Fibroblast of lung (primary cell): ENCODE measurements at regions not wholly inside any gene's neighbourhood (a gene's known extent, or its start where the extent isn't known, plus 50 kb on each side); places are given as distances from the start of the nearest gene placed in this dataset.
A peak's percentile ranks its signal among the peaks of the same experiment; 100 is the strongest.

Experiments
- DNase-seq, 2 donors: peaks; one replicate each; pipeline versions ENCODE4 v3.0.0 to v3.0.0-alpha.2; 2010; ENCODE audit warnings: low read depth in 2 of 2
- H2AFZ ChIP-seq: 2 replicates; pipeline ENCODE4 v1.5.1; 2012; ENCODE audit warnings: low read length, control low read depth, inconsistent platforms
- H3K27ac ChIP-seq: 2 replicates; pipeline ENCODE4 v1.5.1; 2011; ENCODE audit warnings: low read length, control low read depth; ENCODE audit not compliant: insufficient read depth
- H3K27me3 ChIP-seq: 2 replicates; pipeline ENCODE4 v1.5.1; 2011; ENCODE audit warnings: mild to moderate bottlenecking, low read length; ENCODE audit not compliant: control insufficient read depth, insufficient read depth
- H3K36me3 ChIP-seq: 2 replicates; pipeline ENCODE4 v1.5.1; 2011; ENCODE audit warnings: low read length; ENCODE audit not compliant: control insufficient read depth, insufficient read depth
- H3K4me1 ChIP-seq: 2 replicates; pipeline ENCODE4 v1.5.1; 2011; ENCODE audit warnings: low read length; ENCODE audit not compliant: control insufficient read depth, insufficient read depth; ENCODE audit errors: extremely low read depth
- H3K4me2 ChIP-seq: 2 replicates; pipeline ENCODE4 v1.5.1; 2011; ENCODE audit warnings: low read length, control low read depth; ENCODE audit not compliant: insufficient read depth; ENCODE audit errors: extremely low read depth
- H3K4me3 ChIP-seq, 4 experiments: fragments of 200-600 bp in 1 of 4; sonication (generic) in 1 of 4; replicated peaks in 1 of 4; 2 replicates each; pipeline ENCODE4 v1.5.1; 2011 to 2016; ENCODE audit warnings: low read length in 4 of 4, low read depth in 3 of 4, mild to moderate bottlenecking in 3 of 4, control low read depth in 2 of 4, inconsistent platforms in 1 of 4, mixed read lengths in 1 of 4; ENCODE audit not compliant: insufficient read depth in 1 of 4; ENCODE audit errors: control extremely low read depth in 1 of 4
- H3K79me2 ChIP-seq: 2 replicates; pipeline ENCODE4 v1.5.1; 2012; ENCODE audit warnings: mild to moderate bottlenecking, low read length, inconsistent platforms; ENCODE audit not compliant: control insufficient read depth, insufficient read depth
- H3K9ac ChIP-seq: 2 replicates; pipeline ENCODE4 v1.5.1; 2011; ENCODE audit warnings: mild to moderate bottlenecking, low read length, control low read depth; ENCODE audit not compliant: insufficient read depth
- H3K9me3 ChIP-seq: 2 replicates; pipeline ENCODE4 v1.5.1; 2012; ENCODE audit warnings: low read depth, low read length; ENCODE audit not compliant: control insufficient read depth, insufficient read depth
- H4K20me1 ChIP-seq: 2 replicates; pipeline ENCODE4 v1.5.1; 2011; ENCODE audit warnings: low read length; ENCODE audit not compliant: control insufficient read depth, insufficient read depth; ENCODE audit errors: extremely low read depth
- EZH2 ChIP-seq: IDR thresholded peaks from 2 replicates; pipeline ENCODE4 v1.5.1; 2012; ENCODE audit warnings: low read length, control low read depth, mild to moderate bottlenecking; ENCODE audit errors: missing control alignments
- TF ChIP-seq, protein P1 (sequence below), 2 donors: IDR thresholded peaks in 1 of 2; conservative IDR thresholded peaks in 1 of 2; 1 replicate in 1 of 2; 2 replicates in 1 of 2; pipeline ENCODE4 v1.5.1; 2011 to 2012; ENCODE audit warnings: low read length in 2 of 2, control low read depth in 1 of 2, inconsistent platforms in 1 of 2, low read depth in 1 of 2, mild to moderate bottlenecking in 1 of 2

DNA sequence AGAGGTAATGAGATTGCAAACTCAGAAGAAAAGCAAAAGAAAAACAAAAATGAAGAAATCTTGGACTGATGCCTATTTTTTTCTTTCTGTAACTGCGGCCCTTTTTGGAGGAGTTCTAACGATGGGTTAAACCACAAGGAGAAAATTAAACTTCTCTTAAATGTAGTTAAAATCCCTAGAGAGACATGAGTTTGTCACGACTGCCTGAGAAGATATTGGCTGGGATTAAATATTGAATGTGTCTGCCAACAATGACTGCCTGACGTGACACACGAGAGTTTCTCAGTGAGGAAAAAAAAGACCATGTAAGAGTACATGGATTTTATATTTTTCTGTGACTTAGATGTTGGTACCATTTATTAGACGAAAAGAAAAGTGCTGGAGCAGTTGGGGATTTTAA lies 1013.4 kb downstream of the PCDH9 start:
- Histone ChIP-seq H3K9ac (no peak overlapping the region), H4K20me1 (no peaks in the 10 kb centered on the region), H2AFZ (no peak overlapping the region), H3K4me3 (no peak overlapping the region), H3K9me3 (no peaks in the 10 kb centered on the region), H3K4me2 (no peak overlapping the region), H3K27me3 (no peaks in the 10 kb centered on the region), H3K27ac (no peak overlapping the region), H3K79me2 (no peaks in the 10 kb centered on the region), H3K4me1 (no peaks in the 10 kb centered on the region), H3K36me3 (no peaks in the 10 kb centered on the region)
- DNase-seq = peak in 1 of 2 donors; percentile 24
- TF ChIP-seq, protein P1, sequence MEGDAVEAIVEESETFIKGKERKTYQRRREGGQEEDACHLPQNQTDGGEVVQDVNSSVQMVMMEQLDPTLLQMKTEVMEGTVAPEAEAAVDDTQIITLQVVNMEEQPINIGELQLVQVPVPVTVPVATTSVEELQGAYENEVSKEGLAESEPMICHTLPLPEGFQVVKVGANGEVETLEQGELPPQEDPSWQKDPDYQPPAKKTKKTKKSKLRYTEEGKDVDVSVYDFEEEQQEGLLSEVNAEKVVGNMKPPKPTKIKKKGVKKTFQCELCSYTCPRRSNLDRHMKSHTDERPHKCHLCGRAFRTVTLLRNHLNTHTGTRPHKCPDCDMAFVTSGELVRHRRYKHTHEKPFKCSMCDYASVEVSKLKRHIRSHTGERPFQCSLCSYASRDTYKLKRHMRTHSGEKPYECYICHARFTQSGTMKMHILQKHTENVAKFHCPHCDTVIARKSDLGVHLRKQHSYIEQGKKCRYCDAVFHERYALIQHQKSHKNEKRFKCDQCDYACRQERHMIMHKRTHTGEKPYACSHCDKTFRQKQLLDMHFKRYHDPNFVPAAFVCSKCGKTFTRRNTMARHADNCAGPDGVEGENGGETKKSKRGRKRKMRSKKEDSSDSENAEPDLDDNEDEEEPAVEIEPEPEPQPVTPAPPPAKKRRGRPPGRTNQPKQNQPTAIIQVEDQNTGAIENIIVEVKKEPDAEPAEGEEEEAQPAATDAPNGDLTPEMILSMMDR (conservative IDR thresholded peaks at IDR 0.05 in 1 of 2, IDR thresholded peaks at IDR 0.05 in 1 of 2; ENCODE audit: low read depth in 1 of 2, low read length in 2 of 2) = no peak
- no peak for TF ChIP-seq EZH2

DNA sequence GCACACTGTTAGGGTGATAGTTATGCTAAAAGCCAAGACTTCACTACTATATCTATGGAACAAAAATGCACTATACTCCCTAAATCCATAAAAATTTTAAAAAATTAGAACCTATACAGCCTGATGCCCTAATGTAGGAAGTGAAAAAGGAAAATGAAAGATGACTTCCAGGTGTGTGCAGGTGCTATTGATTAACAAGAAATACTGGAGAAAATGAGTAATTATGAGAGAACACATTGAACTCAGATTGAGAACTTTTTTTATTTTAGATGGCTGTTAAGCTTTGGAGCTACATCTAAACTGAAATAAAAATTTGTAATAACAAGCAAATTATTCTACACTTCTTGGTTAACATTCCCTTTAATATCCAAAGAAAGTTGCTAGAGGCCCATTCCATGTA lies 1015.7 kb downstream of the PCDH9 start:
- Histone ChIP-seq H3K4me3 (no peak overlapping the region), H3K27ac (no peak overlapping the region), H3K79me2 (no peaks in the 10 kb centered on the region), H3K9ac (no peak overlapping the region), H3K4me2 (no peak overlapping the region), H3K4me1 (no peaks in the 10 kb centered on the region), H3K27me3 (no peaks in the 10 kb centered on the region), H2AFZ (no peak overlapping the region), H3K9me3 (no peaks in the 10 kb centered on the region), H4K20me1 (no peaks in the 10 kb centered on the region), H3K36me3 (no peaks in the 10 kb centered on the region)
- DNase-seq = no peak
- TF ChIP-seq, protein P1 (conservative IDR thresholded peaks at IDR 0.05 in 1 of 2, IDR thresholded peaks at IDR 0.05 in 1 of 2; ENCODE audit: low read depth in 1 of 2, low read length in 2 of 2) = no peak
- no peak for TF ChIP-seq EZH2

DNA sequence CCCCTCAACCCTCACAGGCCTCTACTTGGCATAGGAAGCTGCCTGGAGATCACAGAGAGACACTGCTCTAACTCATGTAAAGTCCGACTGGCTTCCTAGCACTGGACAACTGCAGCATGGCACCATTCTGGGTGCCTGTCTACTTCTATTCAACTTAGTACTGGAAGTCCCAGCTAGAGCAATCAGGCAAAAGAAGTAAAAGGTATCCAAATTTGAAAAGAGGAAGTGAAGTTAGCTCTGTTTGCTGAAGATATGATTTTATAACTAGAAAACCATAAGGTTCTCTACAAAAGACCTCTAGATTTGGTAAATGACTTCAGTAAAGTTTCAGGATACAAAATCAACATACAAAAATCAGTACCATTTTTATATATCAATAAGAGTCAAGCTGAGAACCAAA lies 1017.6 kb downstream of the PCDH9 start:
- Histone ChIP-seq H3K9ac (no peak overlapping the region), H3K36me3 (no peaks in the 10 kb centered on the region), H3K9me3 (no peaks in the 10 kb centered on the region), H3K27ac (no peak overlapping the region), H3K79me2 (no peaks in the 10 kb centered on the region), H3K4me3 (no peak overlapping the region), H3K27me3 (no peaks in the 10 kb centered on the region), H4K20me1 (no peaks in the 10 kb centered on the region), H3K4me1 (no peaks in the 10 kb centered on the region), H2AFZ (no peak overlapping the region), H3K4me2 (no peak overlapping the region)
- no peak for DNase-seq
- no peak for TF ChIP-seq EZH2
- TF ChIP-seq, protein P1 (conservative IDR thresholded peaks at IDR 0.05 in 1 of 2, IDR thresholded peaks at IDR 0.05 in 1 of 2; ENCODE audit: low read depth in 1 of 2, low read length in 2 of 2) = no peak
